H1 (cell line): ENCODE measurements at regions not wholly inside any gene's neighbourhood (a gene's known extent, or its start where the extent isn't known, plus 50 kb on each side); places are given as distances from the start of the nearest gene placed in this dataset.

Experiments
- CTCF ChIA-PET: fragments of 300-600 bp; sonication (Branson Sonifier 250); formaldehyde crosslinking; loops from one replicate; lab custom pipeline; 2021; ENCODE audit not compliant: partially characterized antibody; lab: Charles Lee
- POLR2A ChIA-PET: fragments of 300-600 bp; sonication (Branson Sonifier 250); formaldehyde crosslinking; loops from one replicate; lab custom pipeline; 2021; ENCODE audit warnings: inconsistent platforms; ENCODE audit not compliant: partially characterized antibody; lab: Charles Lee
- DNase-seq, 2 experiments: peaks; one replicate each; pipeline versions ENCODE4 v3.0.0 to v3.0.0-alpha.2; 2010 to 2022; ENCODE audit warnings: low spot score in 2 of 2, low read depth in 1 of 2, mixed read lengths in 1 of 2
- FAIRE-seq: peaks from 2 replicates; lab custom pipeline; 2011; peaks lifted over from hg19 to GRCh38; lab: Jason Lieb, UNC
- H2AFZ ChIP-seq: 2 replicates; pipeline ENCODE4 v1.8.1; 2012; ENCODE audit warnings: low read length, inconsistent platforms
- H2AK5ac ChIP-seq: 2 replicates; pipeline ENCODE4 v1.6.1; 2013; ENCODE audit warnings: low read depth, low read length
- H2BK120ac ChIP-seq: replicated peaks from 2 replicates; pipeline ENCODE3; 2013; ENCODE audit warnings: low read depth, low read length, inconsistent platforms
- H2BK12ac ChIP-seq: 2 replicates; pipeline ENCODE4 v1.6.1; 2013; ENCODE audit warnings: low read depth, low read length
- H2BK15ac ChIP-seq: 2 replicates; pipeline ENCODE4 v1.6.1; 2013; ENCODE audit warnings: low read length
- H2BK20ac ChIP-seq: 2 replicates; pipeline ENCODE4 v1.6.1; 2013; ENCODE audit warnings: low read length
- H2BK5ac ChIP-seq: 2 replicates; pipeline ENCODE4 v1.6.1; 2013; ENCODE audit warnings: low read depth, low read length
- H3K14ac ChIP-seq: 2 replicates; pipeline ENCODE4 v1.6.1; 2013; ENCODE audit warnings: inconsistent platforms; ENCODE audit not compliant: insufficient read length
- H3K18ac ChIP-seq: 2 replicates; pipeline ENCODE4 v1.6.1; 2013; ENCODE audit warnings: low read length; ENCODE audit errors: extremely low read depth
- H3K23ac ChIP-seq: 2 replicates; pipeline ENCODE4 v1.6.1; 2013; ENCODE audit warnings: inconsistent platforms; ENCODE audit not compliant: insufficient read length
- H3K23me2 ChIP-seq: 2 replicates; pipeline ENCODE4 v1.6.1; 2013; ENCODE audit warnings: low read depth, low read length
- H3K27ac ChIP-seq: 2 replicates; pipeline ENCODE4 v1.6.1; 2011; ENCODE audit warnings: low read depth, low read length, inconsistent platforms
- H3K27me3 ChIP-seq, 4 experiments: replicated peaks in 1 of 4; 1 replicate in 1 of 4; 2 replicates in 3 of 4; pipeline versions ENCODE4 v1.6.1 to v1.8.1; 2011 to 2013; ENCODE audit warnings: low read length in 3 of 4, mild to moderate bottlenecking in 3 of 4, inconsistent platforms in 2 of 4, mixed read lengths in 2 of 4, moderate library complexity in 1 of 4; ENCODE audit not compliant: control insufficient read depth in 3 of 4, insufficient read depth in 3 of 4; ENCODE audit errors: extremely low read depth in 1 of 4
- H3K36me3 ChIP-seq, 4 experiments: 2 replicates each; pipeline versions ENCODE4 v1.6.1 to v1.8.1; 2011 to 2013; ENCODE audit warnings: mild to moderate bottlenecking in 4 of 4, low read length in 3 of 4, moderate library complexity in 2 of 4, control low read depth in 1 of 4, inconsistent platforms in 1 of 4; ENCODE audit not compliant: insufficient read depth in 4 of 4, control insufficient read depth in 2 of 4
- H3K4ac ChIP-seq: replicated peaks from 2 replicates; pipeline ENCODE3; 2013; ENCODE audit warnings: low read length, low read depth, mixed read lengths, inconsistent platforms; ENCODE audit not compliant: insufficient read length
- H3K4me1 ChIP-seq, 4 experiments: replicated peaks in 1 of 4; 1 replicate in 1 of 4; 2 replicates in 3 of 4; pipeline versions ENCODE4 v1.6.1 to v1.8.1; 2011 to 2013; ENCODE audit warnings: low read length in 3 of 4, inconsistent platforms in 2 of 4, mixed read lengths in 1 of 4; ENCODE audit not compliant: insufficient read depth in 4 of 4, control insufficient read depth in 3 of 4
- H3K4me2 ChIP-seq, 2 experiments: 2 replicates each; pipeline versions ENCODE4 v1.6.1 to v1.8.1; 2011 to 2013; ENCODE audit warnings: low read depth in 2 of 2, low read length in 2 of 2, control low read depth in 1 of 2, inconsistent platforms in 1 of 2, mild to moderate bottlenecking in 1 of 2; ENCODE audit not compliant: insufficient read depth in 1 of 2
- H3K4me3 ChIP-seq, 4 experiments: fragments of 200-600, 300-600 bp in 1 of 4; sonication (generic), shearing (Covaris generic), sonication (Bioruptor Twin) in 1 of 4; 2 replicates each; pipeline versions ENCODE4 v1.5.1 to v1.8.1; 2011 to 2016; ENCODE audit warnings: low read length in 4 of 4, low read depth in 3 of 4, control low read depth in 2 of 4, inconsistent platforms in 2 of 4, mild to moderate bottlenecking in 2 of 4, mixed read lengths in 1 of 4, moderate library complexity in 1 of 4; ENCODE audit not compliant: insufficient read depth in 2 of 4; ENCODE audit errors: extremely low read depth in 1 of 4
- H3K56ac ChIP-seq: replicated peaks from 2 replicates; pipeline ENCODE3; 2013; ENCODE audit warnings: low read depth, mild to moderate bottlenecking, mixed read lengths, low read length, inconsistent platforms; ENCODE audit not compliant: insufficient read length
- H3K79me1 ChIP-seq: 2 replicates; pipeline ENCODE4 v1.6.1; 2013; ENCODE audit warnings: low read depth, low read length, control low read depth
- H3K79me2 ChIP-seq, 2 experiments: 2 replicates each; pipeline versions ENCODE4 v1.6.1 to v1.8.1; 2012 to 2013; ENCODE audit warnings: low read length in 2 of 2, mild to moderate bottlenecking in 2 of 2, inconsistent platforms in 1 of 2; ENCODE audit not compliant: insufficient read depth in 2 of 2, control insufficient read depth in 1 of 2
- H3K9ac ChIP-seq, 4 experiments: replicated peaks in 1 of 4; 1 replicate in 1 of 4; 2 replicates in 3 of 4; pipeline versions ENCODE4 v1.6.1 to v1.8.1; 2011 to 2013; ENCODE audit warnings: low read depth in 3 of 4, low read length in 3 of 4, control low read depth in 2 of 4, mild to moderate bottlenecking in 2 of 4, moderate library complexity in 2 of 4, inconsistent platforms in 1 of 4; ENCODE audit errors: extremely low read depth in 1 of 4
- H3K9me3 ChIP-seq, 2 experiments: 2 replicates each; pipeline versions ENCODE4 v1.6.1 to v1.8.1; 2012 to 2013; ENCODE audit warnings: mild to moderate bottlenecking in 2 of 2, moderate library complexity in 2 of 2, control low read depth in 1 of 2, inconsistent platforms in 1 of 2, low read depth in 1 of 2, low read length in 1 of 2, mixed read lengths in 1 of 2; ENCODE audit not compliant: insufficient read depth in 2 of 2
- H4K20me1 ChIP-seq, 2 experiments: replicated peaks in 1 of 2; 2 replicates each; pipeline versions ENCODE3 to v1.8.1; 2011 to 2013; ENCODE audit warnings: inconsistent platforms in 2 of 2, low read length in 2 of 2, mild to moderate bottlenecking in 1 of 2; ENCODE audit not compliant: insufficient read depth in 2 of 2, control insufficient read depth in 1 of 2
- H4K5ac ChIP-seq: 2 replicates; pipeline ENCODE4 v1.6.1; 2013; ENCODE audit warnings: low read length, low read depth, mixed read lengths, inconsistent platforms; ENCODE audit not compliant: insufficient read length
- H4K8ac ChIP-seq: 2 replicates; pipeline ENCODE4 v1.8.0; 2013; ENCODE audit warnings: mild to moderate bottlenecking, moderate library complexity, low read length, inconsistent platforms; ENCODE audit not compliant: insufficient read depth; ENCODE audit errors: extremely low read depth
- H4K91ac ChIP-seq: replicated peaks from 2 replicates; pipeline ENCODE3; 2013; ENCODE audit warnings: low read length, mixed read lengths, inconsistent platforms; ENCODE audit not compliant: insufficient read length
- CBX5 ChIP-seq: fragments of 300-800, 300-1000 bp; sonication (generic); IDR thresholded peaks from 2 replicates; pipeline ENCODE4 v1.7.1; 2016; ENCODE audit warnings: antibody characterized with exemption, low read length, low read depth
- CEBPB ChIP-seq: IDR thresholded peaks from 2 replicates; pipeline ENCODE4 v1.6.1; 2012; ENCODE audit warnings: low read depth, low read length
- GABPA ChIP-seq: IDR thresholded peaks from 2 replicates; pipeline ENCODE4 v1.6.1; 2011; ENCODE audit warnings: mild to moderate bottlenecking, low read length, moderate library complexity, borderline replicate concordance; ENCODE audit not compliant: insufficient read depth
- KDM1A ChIP-seq: fragments of 200-600, 300-600 bp; sonication (generic); IDR thresholded peaks from 2 replicates; pipeline ENCODE4 v1.7.1; 2016; ENCODE audit warnings: mild to moderate bottlenecking, low read length, borderline replicate concordance
- NANOG ChIP-seq: IDR thresholded peaks from 2 replicates; pipeline ENCODE4 v1.6.1; 2011; ENCODE audit warnings: low read length, low read depth, mild to moderate bottlenecking, inconsistent platforms; ENCODE audit not compliant: insufficient read depth, poor library complexity, severe bottlenecking
- PHF8 ChIP-seq: fragments of 200-600 bp; sonication (generic); conservative IDR thresholded peaks from 2 replicates; pipeline ENCODE4 v1.7.1; 2012; ENCODE audit warnings: low read depth, mild to moderate bottlenecking, inconsistent platforms, low read length, moderate library complexity
- RFX5 ChIP-seq: IDR thresholded peaks from 2 replicates; pipeline ENCODE4 v1.6.1; 2011; ENCODE audit warnings: low read depth, low read length, improper control_type of control experiment, borderline replicate concordance
- SIRT6 ChIP-seq: IDR thresholded peaks from one replicate; pipeline ENCODE4 v1.7.1; 2012; ENCODE audit warnings: low read length, inconsistent platforms
- SP2 ChIP-seq: IDR thresholded peaks from 2 replicates; pipeline ENCODE4 v1.6.1; 2012; ENCODE audit warnings: mild to moderate bottlenecking, low read length, inconsistent platforms
- TEAD4 ChIP-seq: IDR thresholded peaks from 2 replicates; pipeline ENCODE4 v1.6.1; 2012; ENCODE audit warnings: low read depth, low read length, inconsistent platforms, mixed read lengths
- YY1 ChIP-seq: IDR thresholded peaks from 2 replicates; pipeline ENCODE4 v1.6.1; 2011; ENCODE audit warnings: low read depth, mild to moderate bottlenecking, low read length
- WGBS, 2 experiments: shearing (Covaris generic) in 1 of 2; methylation state at CpG; one replicate each; pipeline versions ENCODE4 v1.1.6 to v1.1.7; 2013 to 2015; ENCODE audit warnings: low lambda C conversion rate in 2 of 2, mixed read lengths in 2 of 2, inconsistent platforms in 1 of 2, low coverage in 1 of 2, missing lambda C conversion rate in 1 of 2; ENCODE audit not compliant: insufficient replicate concordance in 2 of 2, insufficient coverage in 1 of 2, insufficient read length in 1 of 2; ENCODE audit errors: extremely low coverage in 1 of 2, missing lambda C conversion rate in 1 of 2; 5-methylcytosine and 5-hydroxymethylcytosine counted together
- TF ChIP-seq, protein P1 (sequence below): IDR thresholded peaks from 2 replicates; pipeline ENCODE4 v1.6.1; 2012; ENCODE audit warnings: inconsistent platforms

DNA sequence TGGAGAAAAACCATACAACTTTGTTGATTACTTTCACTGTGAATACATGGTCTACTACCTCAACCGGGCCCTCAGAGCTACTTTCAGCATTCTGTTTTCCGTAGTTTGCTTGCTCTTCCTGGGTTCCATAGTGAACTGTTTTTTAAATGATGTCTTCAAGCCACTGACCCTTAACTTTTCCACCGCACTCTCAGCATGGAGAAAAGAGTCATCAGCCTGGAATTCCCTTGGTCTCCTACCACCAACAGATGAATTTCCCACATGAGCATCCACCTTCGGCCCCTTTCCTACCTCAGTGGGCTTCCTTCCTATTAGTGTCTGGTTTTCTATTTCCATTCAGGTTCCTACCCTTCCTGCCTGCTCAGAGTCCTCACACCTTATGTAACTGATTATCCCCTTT lies 135.9 kb upstream of the ADAMTSL1 start:
- CTCF ChIA-PET = no interaction called here
- Histone ChIP-seq H2AK5ac (no peak overlapping the region), H4K8ac (no peak overlapping the region; the same call in 1 of the 2 replicates), H2BK12ac (no peak overlapping the region), H3K23me2 (no peaks in the 10 kb centered on the region; the same call in 1 of the 2 replicates), H3K56ac (no peak overlapping the region), H2BK15ac (no peak overlapping the region), H3K14ac (no peak overlapping the region), H3K9me3 (0 out of 4 replicates have a peak, but pooled peaks cover 0 to 7% of the 10 kb centered on the region in 2 experiments), H3K27me3 (no peaks in the 10 kb centered on the region), H3K9ac (no peak overlapping the region), H2AFZ (no peak overlapping the region), H4K20me1 (no peaks in the 10 kb centered on the region), H4K91ac (no peak overlapping the region), H3K18ac (no peak overlapping the region), H3K4ac (no peak overlapping the region), H3K36me3 (no peaks in the 10 kb centered on the region), H2BK120ac (no peak overlapping the region), H3K4me1 (peaks cover 0 to 2% (median 0%) of the 10 kb centered on the region in 4 experiments; a peak in 2 of 7 replicates), H3K27ac (no peak overlapping the region), H2BK20ac (no peak overlapping the region), H3K79me1 (no peaks in the 10 kb centered on the region), H3K23ac (no peak overlapping the region), H4K5ac (no peak overlapping the region), H3K79me2 (no peaks in the 10 kb centered on the region), H3K4me2 (no peak overlapping the region), H3K4me3 (no peak overlapping the region), H2BK5ac (no peak overlapping the region)
- FAIRE-seq = no peak
- 98% methylated on average over 4 of the region's 4 CpGs; no CpG with 5 or more reads in 1 of the 2 experiments for WGBS, 2 experiments
- POLR2A ChIA-PET = no interaction called here
- no peak for DNase-seq
- TF ChIP-seq KDM1A (no peak), CBX5 (no peak), GABPA (no peak), SP2 (no peak), TEAD4 (no peak), CEBPB (no peak), PHF8 (no peak), RFX5 (no peak), SIRT6 (no peak), YY1 (no peak), NANOG (no peak)
- TF ChIP-seq, protein P1, sequence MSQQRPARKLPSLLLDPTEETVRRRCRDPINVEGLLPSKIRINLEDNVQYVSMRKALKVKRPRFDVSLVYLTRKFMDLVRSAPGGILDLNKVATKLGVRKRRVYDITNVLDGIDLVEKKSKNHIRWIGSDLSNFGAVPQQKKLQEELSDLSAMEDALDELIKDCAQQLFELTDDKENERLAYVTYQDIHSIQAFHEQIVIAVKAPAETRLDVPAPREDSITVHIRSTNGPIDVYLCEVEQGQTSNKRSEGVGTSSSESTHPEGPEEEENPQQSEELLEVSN = no peak
